GM12891 (cell line): ENCODE measurements at regions not wholly inside any gene's neighbourhood (a gene's known extent, or its start where the extent isn't known, plus 50 kb on each side); places are given as distances from the start of the nearest gene placed in this dataset.

ENCODE experiments used
- POLR2AphosphoS5 ChIP-seq: IDR thresholded peaks from 2 replicates; pipeline ENCODE4 v1.6.1; 2011; ENCODE audit warnings: low read depth, low read length, control low read depth
- TAF1 ChIP-seq: IDR thresholded peaks from 2 replicates; pipeline ENCODE4 v1.6.1; 2011; ENCODE audit warnings: low read depth, low read length, control low read depth

DNA sequence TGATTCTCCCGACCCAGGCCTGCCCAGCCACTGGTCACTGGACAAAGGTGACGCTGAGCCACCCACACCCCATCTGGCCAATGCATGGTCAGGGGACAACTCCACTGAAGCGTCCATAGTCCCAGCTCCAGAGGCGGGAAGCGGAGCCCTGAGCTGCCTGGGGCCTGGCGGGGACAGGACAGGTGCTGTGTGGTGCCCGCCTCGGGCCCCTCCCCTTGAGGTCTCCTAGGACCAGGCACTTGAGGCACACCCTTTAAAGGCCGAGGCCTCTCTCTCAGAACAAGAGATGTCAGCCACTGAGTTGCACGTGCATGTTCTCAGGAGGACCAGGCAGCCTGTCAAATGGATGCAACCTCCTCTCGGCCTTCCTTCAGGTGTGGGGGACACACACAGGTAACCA is 52.5 kb upstream of the PPP2R2D start:
- TF ChIP-seq POLR2AphosphoS5, result no peak
- TF ChIP-seq TAF1, result no peak
